ENCODE measurements at regions not wholly inside any gene's neighbourhood (a gene's known extent, or its start where the extent isn't known, plus 50 kb on each side); places are given as distances from the start of the nearest gene placed in this dataset.

- H4K20me1 ChIP-seq (ENCODE audit: control insufficient read depth, insufficient read depth, low read depth, low read length): no peaks in the 10 kb centered on the region
- TF ChIP-seq EZH2phosphoT487 (IDR thresholded peaks at IDR 0.05; ENCODE audit: borderline replicate concordance, low read length) (no peak), CTCF (IDR thresholded peaks at IDR 0.05; ENCODE audit: low read depth, low read length, poor library complexity, severe bottlenecking) (no peak)
These were observed 201.1 kb downstream of the LRIG3 start for GRCh38 chr12:58719161-58719560.

DNA sequence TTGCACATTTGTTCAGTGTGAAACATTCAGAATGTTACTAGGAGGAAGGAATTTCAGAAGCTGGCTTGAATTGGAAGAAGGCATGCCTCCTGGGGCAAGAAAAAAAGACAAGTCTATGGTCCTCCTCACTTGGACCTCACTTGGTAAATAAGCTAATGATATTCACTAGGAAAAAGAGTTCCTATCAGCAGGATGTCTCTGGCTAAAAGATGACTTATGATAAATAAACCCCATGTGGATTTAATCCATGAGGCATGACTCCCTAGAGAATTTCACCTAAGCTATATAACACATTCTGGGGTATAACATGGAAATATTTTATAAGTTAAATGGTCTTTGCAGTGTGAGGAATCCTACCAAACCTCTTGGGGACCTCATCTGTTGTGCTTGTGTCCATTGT is 199.9 kb downstream of the LRIG3 start:
- H3K27me3 ChIP-seq (ENCODE audit: control insufficient read depth, low read length): no peaks in the 10 kb centered on the region
- no peak overlapping the region for H3K4me2 ChIP-seq (ENCODE audit: low read length)
- H3K4me3 ChIP-seq (ENCODE audit: low read length): no peak overlapping the region
- H3F3A ChIP-seq (ENCODE audit: control insufficient read depth, insufficient read depth): no peaks in the 10 kb centered on the region
- H3K9me3 ChIP-seq (ENCODE audit: control insufficient read depth, insufficient read depth, low read length): no peaks in the 10 kb centered on the region
- H3K36me3 ChIP-seq (ENCODE audit: control insufficient read depth, low read length): no peaks in the 10 kb centered on the region
- H3K27ac ChIP-seq (ENCODE audit: low read depth, low read length): no peak overlapping the region
- no peaks in the 10 kb centered on the region for H3K4me1 ChIP-seq (ENCODE audit: control insufficient read depth, low read length)
- TF ChIP-seq CTCF (IDR thresholded peaks at IDR 0.05; ENCODE audit: low read depth, low read length, poor library complexity, severe bottlenecking): no peak
- no peak for TF ChIP-seq EZH2phosphoT487 (IDR thresholded peaks at IDR 0.05; ENCODE audit: borderline replicate concordance, low read length)
- no peaks in the 10 kb centered on the region for H3K9me2 ChIP-seq (replicated peaks; ENCODE audit: control insufficient read depth, low read length)
- H3K79me2 ChIP-seq (ENCODE audit: control insufficient read depth, low read length): no peaks in the 10 kb centered on the region
- H4K20me1 ChIP-seq (ENCODE audit: control insufficient read depth, insufficient read depth, low read depth, low read length): no peaks in the 10 kb centered on the region

More at GRCh38 chr12:58719161-58719560, 201.1 kb downstream of the LRIG3 start:
- H3K4me3 ChIP-seq (ENCODE audit: low read length): no peak overlapping the region
- H3K27ac ChIP-seq (ENCODE audit: low read depth, low read length): no peak overlapping the region
- H3K27me3 ChIP-seq (ENCODE audit: control insufficient read depth, low read length): no peaks in the 10 kb centered on the region
- no peak overlapping the region for H3K4me2 ChIP-seq (ENCODE audit: low read length)
- H3K36me3 ChIP-seq (ENCODE audit: control insufficient read depth, low read length): no peaks in the 10 kb centered on the region
- no peaks in the 10 kb centered on the region for H3K9me3 ChIP-seq (ENCODE audit: control insufficient read depth, insufficient read depth, low read length)
- H3K79me2 ChIP-seq (ENCODE audit: control insufficient read depth, low read length): no peaks in the 10 kb centered on the region
- no peaks in the 10 kb centered on the region for H3F3A ChIP-seq (ENCODE audit: control insufficient read depth, insufficient read depth)
- no peaks in the 10 kb centered on the region for H3K4me1 ChIP-seq (ENCODE audit: control insufficient read depth, low read length)
- H3K9me2 ChIP-seq (replicated peaks; ENCODE audit: control insufficient read depth, low read length): no peaks in the 10 kb centered on the region

DNA sequence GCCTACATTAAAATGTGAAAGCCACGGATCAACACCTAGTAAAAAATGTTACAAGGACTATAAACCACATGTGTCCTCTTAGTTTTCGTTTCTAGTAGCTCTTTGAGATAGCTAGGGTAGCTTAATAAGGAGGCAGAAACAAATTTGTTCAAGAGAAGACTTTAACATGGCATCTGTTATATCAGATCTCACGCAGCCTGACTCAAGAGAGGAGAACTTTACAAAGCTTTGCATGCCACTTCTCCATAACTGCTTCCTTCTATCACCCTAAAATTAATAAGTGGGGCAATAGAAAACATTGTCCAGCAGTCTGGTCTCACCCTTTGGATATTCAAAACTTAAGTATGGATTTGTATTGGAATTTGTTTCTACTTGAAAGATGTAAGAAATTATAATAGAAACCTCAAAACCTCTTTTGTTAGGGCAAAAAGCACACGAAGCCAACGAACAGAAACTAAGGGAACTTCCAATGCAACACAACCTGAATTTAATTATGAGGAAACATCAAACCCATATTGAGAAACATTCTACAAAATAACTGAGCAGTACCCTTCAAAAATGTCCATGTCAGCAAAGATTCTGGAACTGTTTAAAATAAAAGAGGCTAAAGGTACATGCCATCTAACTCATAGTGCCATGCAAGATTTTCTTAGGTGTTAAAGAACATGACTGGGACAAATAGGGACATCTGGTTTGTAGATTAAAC is 194.8 kb downstream of the LRIG3 start:
- Histone ChIP-seq H3K4me2 (ENCODE audit: low read length) (no peak overlapping the region), H3F3A (ENCODE audit: control insufficient read depth, insufficient read depth) (no peaks in the 10 kb centered on the region), H3K9me2 (replicated peaks; ENCODE audit: control insufficient read depth, low read length) (no peaks in the 10 kb centered on the region), H3K36me3 (ENCODE audit: control insufficient read depth, low read length) (no peaks in the 10 kb centered on the region), H3K27ac (ENCODE audit: low read depth, low read length) (no peak overlapping the region), H3K79me2 (ENCODE audit: control insufficient read depth, low read length) (no peaks in the 10 kb centered on the region), H4K20me1 (ENCODE audit: control insufficient read depth, insufficient read depth, low read depth, low read length) (no peaks in the 10 kb centered on the region), H3K4me3 (ENCODE audit: low read length) (no peak overlapping the region), H3K27me3 (ENCODE audit: control insufficient read depth, low read length) (no peaks in the 10 kb centered on the region), H3K9me3 (ENCODE audit: control insufficient read depth, insufficient read depth, low read length) (no peaks in the 10 kb centered on the region), H3K4me1 (ENCODE audit: control insufficient read depth, low read length) (no peaks in the 10 kb centered on the region)
- TF ChIP-seq CTCF (IDR thresholded peaks at IDR 0.05; ENCODE audit: low read depth, low read length, poor library complexity, severe bottlenecking): no peak

All from DOHH2 (cell line).